Body of pancreas (tissue), 4 donors: ENCODE measurements at regions not wholly inside any gene's neighbourhood (a gene's known extent, or its start where the extent isn't known, plus 50 kb on each side); places are given as distances from the start of the nearest gene placed in this dataset.

Source experiments
- ATAC-seq: fragments of 150-250 bp; one replicate; pipeline ENCODE4 v1.9.1; 2016
- DNase-seq, 4 donors: peaks; one replicate each; pipeline ENCODE4 v3.0.0-alpha.2; 2019
- H3K27ac ChIP-seq, 4 donors: fragments of 200-600 bp; sonication (generic); 1 replicate in 3 of 4; 2 replicates in 1 of 4; pipeline versions ENCODE4 v1.5.1 to v1.6.1; 2016 to 2019; ENCODE audit warnings: mild to moderate bottlenecking in 1 of 4, mixed read lengths in 1 of 4, moderate library complexity in 1 of 4
- H3K27me3 ChIP-seq, 2 donors: fragments of 200-600 bp; sonication (generic); one replicate each; pipeline ENCODE4 v1.6.0; 2016; ENCODE audit warnings: mild to moderate bottlenecking in 1 of 2
- H3K36me3 ChIP-seq, 2 donors: fragments of 200-600 bp; sonication (generic); replicated peaks in 1 of 2; 2 replicates each; pipeline ENCODE4 v1.5.1; 2016; ENCODE audit warnings: low read depth in 2 of 2; ENCODE audit not compliant: insufficient read depth in 1 of 2
- H3K4me1 ChIP-seq: fragments of 200-600 bp; sonication (generic); one replicate; pipeline ENCODE4 v1.6.0; 2016
- H3K4me3 ChIP-seq, 2 donors: fragments of 200-600 bp; sonication (generic); 1 replicate in 1 of 2; 2 replicates in 1 of 2; pipeline ENCODE4 v1.5.1; 2016 to 2019
- H3K9me3 ChIP-seq, 3 donors: fragments of 200-600 bp; sonication (generic); 1 replicate in 2 of 3; 2 replicates in 1 of 3; pipeline ENCODE4 v1.5.1; 2016
- CTCF ChIP-seq, 7 experiments: fragments of 450-650 bp in 4 of 7; fragments of 200-600 bp in 3 of 7; sonication (generic) in 3 of 7; IDR thresholded peaks; one replicate each; pipeline ENCODE4 v1.5.1; 2016 to 2019; ENCODE audit warnings: antibody characterized with exemption in 7 of 7
- POLR2A ChIP-seq, 3 donors: fragments of 450-650 bp; IDR thresholded peaks; one replicate each; pipeline ENCODE4 v1.6.1; 2016; ENCODE audit warnings: antibody characterized with exemption in 3 of 3, mild to moderate bottlenecking in 2 of 3
- WGBS, 2 donors: methylation state at CpG; one replicate each; pipeline ENCODE4 v1.1.5; 2017; 5-methylcytosine and 5-hydroxymethylcytosine counted together
- intact Hi-C: fragments of 100-400 bp; cut with DNase I; formaldehyde crosslinking; loops from one replicate; pipeline ENCODE4 v1.15.1; 2023

DNA sequence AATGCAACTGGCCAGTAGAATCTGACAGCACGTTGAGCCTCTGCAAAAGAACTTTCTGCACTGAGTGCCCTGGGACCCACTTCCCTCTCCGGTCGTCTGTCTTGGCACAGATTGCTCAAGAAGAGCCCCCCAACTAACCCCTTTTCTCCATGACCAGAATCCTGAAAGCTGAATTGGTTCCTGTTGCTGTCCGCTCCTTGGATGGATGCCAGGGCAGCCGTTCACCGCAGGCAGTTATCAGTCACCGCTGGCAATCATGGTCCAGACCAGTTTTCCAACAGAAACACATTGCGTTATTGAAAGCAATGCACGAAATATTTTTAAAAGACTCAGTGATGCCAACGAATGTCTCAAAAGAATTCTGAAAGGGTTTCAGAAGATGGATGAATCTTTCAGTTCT, 733.7 kb upstream of the FRG1 start:
- TF ChIP-seq CTCF (IDR thresholded peaks at IDR 0.05) (no peak), POLR2A (IDR thresholded peaks at IDR 0.05) (no peak)
- intact Hi-C loops, result loop anchor here (10.0 kb wide), 1 partner anchor 1602 kb away; no protein-coding TSS in a partner anchor
- no peaks in the 10 kb centered on the region for H3K9me3 ChIP-seq
- DNase-seq (peak in 1 of 4 donors; percentile 8), ATAC-seq (no peak)
- H3K36me3 ChIP-seq, result no peaks in the 10 kb centered on the region
- no peak overlapping the region for H3K27ac ChIP-seq
- peaks cover 12% of the 10 kb centered on the region for H3K4me1 ChIP-seq
- H3K4me3 ChIP-seq, result no peak overlapping the region
- H3K27me3 ChIP-seq, result no peaks in the 10 kb centered on the region
- 52 to 57% methylated on average over 10 of the region's 10 CpGs for WGBS, 2 donors

- H3K4me1 ChIP-seq, result peaks cover 2% of the 10 kb centered on the region
- DNase-seq (no peak), ATAC-seq (no peak)
- no peak for TF ChIP-seq POLR2A (IDR thresholded peaks at IDR 0.05)
- no peak for TF ChIP-seq CTCF (IDR thresholded peaks at IDR 0.05)
- no peaks in the 10 kb centered on the region for H3K27me3 ChIP-seq
- no peaks in the 10 kb centered on the region for H3K9me3 ChIP-seq
- WGBS, 2 donors, result 72 to 73% methylated on average over 5 of the region's 5 CpGs
- intact Hi-C loops, result loop anchor here (10.0 kb wide), 1 partner anchor 1603 kb away; no protein-coding TSS in a partner anchor
- no peak overlapping the region for H3K27ac ChIP-seq
- H3K4me3 ChIP-seq, result no peak overlapping the region
- H3K36me3 ChIP-seq, result no peaks in the 10 kb centered on the region
Observed at GRCh38 chr4:189207872-189208271, 732.8 kb upstream of the FRG1 start.

DNA sequence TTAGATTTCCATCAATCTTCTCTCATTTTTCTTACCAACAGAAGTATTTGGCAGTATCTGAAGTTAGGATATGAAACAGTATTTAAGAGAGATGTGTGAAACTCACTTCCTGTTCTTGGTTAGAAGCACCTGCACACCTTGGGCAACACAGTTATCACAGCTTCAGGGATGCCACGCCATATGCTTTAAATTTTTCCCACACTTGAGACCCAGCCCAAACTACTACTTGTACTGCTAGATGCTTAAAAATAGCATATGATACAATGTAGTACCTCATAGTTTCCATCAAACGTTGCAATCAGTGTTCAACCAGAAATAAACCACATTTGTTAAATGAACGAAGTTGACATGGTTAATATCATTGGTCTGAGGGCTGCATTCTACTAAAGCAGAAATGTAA, 725.1 kb upstream of the FRG1 start:
- Histone ChIP-seq H3K4me3 (no peak overlapping the region), H3K27me3 (no peaks in the 10 kb centered on the region), H3K4me1 (no peaks in the 10 kb centered on the region), H3K36me3 (no peaks in the 10 kb centered on the region), H3K27ac (no peak overlapping the region), H3K9me3 (no peaks in the 10 kb centered on the region)
- DNase-seq, result no peak
- TF ChIP-seq CTCF (IDR thresholded peaks at IDR 0.05) (no peak), POLR2A (IDR thresholded peaks at IDR 0.05) (no peak)
- intact Hi-C loops, result no loop called here
- WGBS, 2 donors, result 35% methylated on average over 3 of the region's 3 CpGs
- ATAC-seq, result no peak

DNA sequence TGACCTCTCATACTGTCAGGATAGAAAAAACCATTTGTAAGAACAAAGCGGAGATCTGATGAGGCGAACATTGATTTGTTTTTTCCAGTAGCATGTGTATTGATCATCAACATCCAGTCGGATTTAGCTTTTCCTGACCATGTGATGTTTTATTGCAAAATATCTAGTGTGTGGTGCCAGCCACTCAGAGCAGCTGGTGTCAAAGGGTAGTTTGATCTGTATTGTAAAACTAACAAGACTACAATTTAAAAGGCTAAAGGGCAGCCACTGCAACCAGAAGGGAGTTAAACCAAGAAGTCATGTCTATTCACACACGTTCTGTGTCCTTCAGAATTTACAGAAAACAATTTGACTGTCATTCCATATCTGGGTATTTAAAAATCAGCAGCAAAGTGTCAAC, 719.0 kb upstream of the FRG1 start:
- no peaks in the 10 kb centered on the region for H3K36me3 ChIP-seq

More for the DNA sequence above, 719.0 kb upstream of the FRG1 start:
- H3K27me3 ChIP-seq, result no peaks in the 10 kb centered on the region
- TF ChIP-seq CTCF (IDR thresholded peaks at IDR 0.05) (no peak), POLR2A (IDR thresholded peaks at IDR 0.05) (no peak)
- no peaks in the 10 kb centered on the region for H3K9me3 ChIP-seq
- no peak for DNase-seq
- H3K4me3 ChIP-seq, result no peak overlapping the region
- intact Hi-C loops, result no loop called here
- no peaks in the 10 kb centered on the region for H3K4me1 ChIP-seq
- WGBS, 2 donors, result 34 to 37% methylated on average over 4 of the region's 4 CpGs
- ATAC-seq, result no peak
- no peak overlapping the region for H3K27ac ChIP-seq
